HG03159 (cell line): ENCODE measurements at regions not wholly inside any gene's neighbourhood (a gene's known extent, or its start where the extent isn't known, plus 50 kb on each side); places are given as distances from the start of the nearest gene placed in this dataset.
A peak's percentile ranks its signal among the peaks of the same experiment; 100 is the strongest.

Experiments used
- ATAC-seq: cut with Tn5 transposase; IDR thresholded peaks from one replicate; pipeline ENCODE4 v1.9.1; 2021; ENCODE audit warnings: mild to moderate bottlenecking, moderate library complexity; ENCODE audit not compliant: unreplicated experiment

- ATAC-seq: no peak
Measured at GRCh38 chr1:212189352-212189738, 95.9 kb upstream of the PPP2R5A start.

GRCh38 chr1:212190169-212190568 lies 95.0 kb upstream of the PPP2R5A start:
- ATAC-seq: no peak

GRCh38 chr1:212192261-212192998 lies 92.8 kb upstream of the PPP2R5A start:
- ATAC-seq: no peak

- ATAC-seq: no peak
Measured at GRCh38 chr1:212196355-212196754, 88.9 kb upstream of the PPP2R5A start.

- ATAC-seq: no peak
Measured at GRCh38 chr1:212201461-212201860, 83.7 kb upstream of the PPP2R5A start.

- ATAC-seq: no peak
Measured at GRCh38 chr1:212203630-212204029, 81.6 kb upstream of the PPP2R5A start.

- ATAC-seq: no peak
Measured at GRCh38 chr1:212205006-212205405, 80.2 kb upstream of the PPP2R5A start.

GRCh38 chr1:212205843-212206242 lies 79.4 kb upstream of the PPP2R5A start:
- ATAC-seq: no peak

- no peak for ATAC-seq
Measured at GRCh38 chr1:212207118-212207517, 78.1 kb upstream of the PPP2R5A start.

GRCh38 chr1:212207822-212208520 lies 77.2 kb upstream of the PPP2R5A start:
- ATAC-seq: no peak

GRCh38 chr1:212208978-212209644 lies 76.1 kb upstream of the PPP2R5A start:
- ATAC-seq: no peak

GRCh38 chr1:212211371-212211770 lies 73.8 kb upstream of the PPP2R5A start:
- no peak for ATAC-seq

GRCh38 chr1:212212343-212212742 lies 72.9 kb upstream of the PPP2R5A start:
- ATAC-seq: no peak

- no peak for ATAC-seq
Measured at GRCh38 chr1:212212906-212213305, 72.3 kb upstream of the PPP2R5A start.

GRCh38 chr1:212213784-212214183 lies 71.4 kb upstream of the PPP2R5A start:
- ATAC-seq: no peak

GRCh38 chr1:212214325-212214724 lies 70.9 kb upstream of the PPP2R5A start:
- no peak for ATAC-seq

- no peak for ATAC-seq
Measured at GRCh38 chr1:212215910-212216309, 69.3 kb upstream of the PPP2R5A start.

GRCh38 chr1:212217633-212218032 lies 67.6 kb upstream of the PPP2R5A start:
- no peak for ATAC-seq

- ATAC-seq: no peak
Measured at GRCh38 chr1:212218065-212218464, 67.1 kb upstream of the PPP2R5A start.

- peak; percentile 95 for ATAC-seq
Measured at GRCh38 chr1:212218911-212219310, 66.3 kb upstream of the PPP2R5A start.

- no peak for ATAC-seq
Measured at GRCh38 chr1:212219679-212220463, 65.3 kb upstream of the PPP2R5A start.
